ENCODE measurements at regions not wholly inside any gene's neighbourhood (a gene's known extent, or its start where the extent isn't known, plus 50 kb on each side); places are given as distances from the start of the nearest gene placed in this dataset.

DNA sequence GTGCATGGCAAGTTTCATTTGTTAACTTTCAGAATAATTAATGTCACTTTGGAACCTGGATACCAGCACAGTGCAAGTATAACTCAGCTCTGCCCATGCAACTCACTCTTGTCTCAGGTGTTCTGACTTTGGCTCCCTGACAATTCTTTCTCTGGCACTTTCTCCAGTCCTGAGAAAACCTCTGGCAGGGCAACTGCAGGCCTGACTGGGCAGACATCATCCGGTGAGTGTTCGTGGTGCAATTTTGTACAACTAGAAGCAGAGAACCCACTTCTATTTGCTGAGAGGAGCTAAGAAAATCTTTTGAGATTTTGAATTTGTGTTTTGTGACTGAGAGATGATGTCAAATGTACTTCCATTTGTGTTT, 143.0 kb downstream of the AQP4 start:
- no peak for TF ChIP-seq POLR2A (IDR thresholded peaks at IDR 0.05)
- TF ChIP-seq POLR2AphosphoS5 (IDR thresholded peaks at IDR 0.05), result no peak
- TF ChIP-seq, protein P1, sequence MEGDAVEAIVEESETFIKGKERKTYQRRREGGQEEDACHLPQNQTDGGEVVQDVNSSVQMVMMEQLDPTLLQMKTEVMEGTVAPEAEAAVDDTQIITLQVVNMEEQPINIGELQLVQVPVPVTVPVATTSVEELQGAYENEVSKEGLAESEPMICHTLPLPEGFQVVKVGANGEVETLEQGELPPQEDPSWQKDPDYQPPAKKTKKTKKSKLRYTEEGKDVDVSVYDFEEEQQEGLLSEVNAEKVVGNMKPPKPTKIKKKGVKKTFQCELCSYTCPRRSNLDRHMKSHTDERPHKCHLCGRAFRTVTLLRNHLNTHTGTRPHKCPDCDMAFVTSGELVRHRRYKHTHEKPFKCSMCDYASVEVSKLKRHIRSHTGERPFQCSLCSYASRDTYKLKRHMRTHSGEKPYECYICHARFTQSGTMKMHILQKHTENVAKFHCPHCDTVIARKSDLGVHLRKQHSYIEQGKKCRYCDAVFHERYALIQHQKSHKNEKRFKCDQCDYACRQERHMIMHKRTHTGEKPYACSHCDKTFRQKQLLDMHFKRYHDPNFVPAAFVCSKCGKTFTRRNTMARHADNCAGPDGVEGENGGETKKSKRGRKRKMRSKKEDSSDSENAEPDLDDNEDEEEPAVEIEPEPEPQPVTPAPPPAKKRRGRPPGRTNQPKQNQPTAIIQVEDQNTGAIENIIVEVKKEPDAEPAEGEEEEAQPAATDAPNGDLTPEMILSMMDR (IDR thresholded peaks at IDR 0.05), result no peak
